IPS-18c (cell line): ENCODE measurements at regions not wholly inside any gene's neighbourhood (a gene's known extent, or its start where the extent isn't known, plus 50 kb on each side); places are given as distances from the start of the nearest gene placed in this dataset.

ENCODE experiments used
- H3K4me3 ChIP-seq: 2 replicates; pipeline ENCODE4 v1.7.0; 2013; ENCODE audit warnings: low read depth, mild to moderate bottlenecking, low read length, moderate library complexity; ENCODE audit not compliant: insufficient read depth
- H3K9me3 ChIP-seq: one replicate; pipeline ENCODE4 v1.6.1; 2013; ENCODE audit warnings: mild to moderate bottlenecking, low read length, moderate library complexity; ENCODE audit not compliant: control insufficient read depth, insufficient read depth

DNA sequence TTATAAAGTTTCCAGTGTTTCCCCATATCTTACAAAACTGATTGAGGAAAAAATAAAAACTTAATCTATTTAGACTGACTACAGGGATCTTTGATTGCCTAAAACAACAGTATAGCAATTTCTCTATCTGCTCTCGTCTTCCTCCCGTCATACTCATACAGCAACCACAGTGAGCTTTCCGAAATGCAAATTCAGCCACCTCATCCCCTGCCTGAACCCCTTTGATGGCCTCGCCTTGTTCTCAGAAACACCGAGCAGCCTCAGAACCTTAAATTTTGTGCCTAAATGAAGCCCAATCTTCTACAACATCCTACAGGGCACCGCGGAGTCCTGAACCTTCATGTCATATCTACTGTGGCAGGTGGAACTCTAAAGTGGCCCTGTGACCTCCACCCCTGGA, 223.7 kb upstream of the TMEM132C start:
- H3K4me3 ChIP-seq = no peak overlapping the region
- no peaks in the 10 kb centered on the region for H3K9me3 ChIP-seq

DNA sequence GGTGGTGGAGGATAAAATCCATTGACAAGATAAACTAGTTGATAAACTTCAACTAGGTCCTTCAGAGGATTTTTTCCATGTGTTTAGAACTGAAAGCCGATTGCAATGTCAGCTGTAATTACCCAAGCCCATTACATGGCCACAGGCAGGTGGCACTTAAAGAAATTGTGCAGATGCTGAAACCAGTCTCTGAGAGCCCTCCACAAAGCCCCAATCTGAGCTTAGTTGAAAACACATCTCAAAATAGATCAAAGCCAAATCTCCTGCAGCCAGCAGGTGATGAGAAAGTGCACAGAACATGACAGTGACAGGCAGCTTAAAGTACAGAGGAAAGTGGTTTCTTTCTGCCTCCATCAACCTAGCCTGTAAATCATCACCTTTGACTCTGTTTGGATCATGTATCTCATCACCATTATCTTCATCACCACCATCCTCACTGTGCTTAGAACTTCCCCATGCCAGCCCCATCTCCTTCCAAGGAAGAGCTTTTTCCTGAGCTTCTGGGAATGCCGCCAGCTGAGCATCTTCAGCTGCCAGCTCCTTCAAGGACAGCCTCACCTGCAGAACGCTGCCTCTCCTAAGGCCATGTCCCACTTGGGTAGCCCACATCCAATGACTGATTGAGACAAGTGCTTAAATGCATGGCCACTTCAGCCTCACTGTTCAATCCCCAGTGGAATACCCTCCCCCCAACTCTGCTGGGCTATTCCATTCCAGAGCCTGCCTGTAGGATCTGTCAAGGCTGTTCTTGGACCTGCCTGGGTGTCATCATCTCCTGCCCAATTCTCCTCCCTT, 219.5 kb upstream of the TMEM132C start:
- Histone ChIP-seq H3K4me3 (no peak overlapping the region), H3K9me3 (no peaks in the 10 kb centered on the region)

DNA sequence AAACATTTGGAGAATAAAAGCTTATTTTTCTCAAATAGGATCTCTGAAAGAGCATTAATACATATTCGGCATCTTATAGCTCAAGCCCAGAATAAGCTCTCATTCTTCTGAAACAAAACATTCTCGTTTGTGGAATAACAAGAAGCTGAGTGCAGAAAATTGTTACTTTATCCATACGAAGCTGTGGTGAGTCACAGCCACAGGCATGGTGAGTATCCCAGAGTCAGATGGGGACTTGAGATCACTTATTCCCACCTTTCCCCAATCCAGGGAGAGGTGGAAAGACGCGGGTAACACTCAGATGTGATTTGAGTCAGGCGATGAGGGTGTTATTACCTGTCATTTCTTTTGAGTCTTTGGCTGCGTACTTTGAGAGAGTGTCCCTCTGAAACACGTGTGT, 214.6 kb upstream of the TMEM132C start:
- Histone ChIP-seq H3K4me3 (no peak overlapping the region), H3K9me3 (no peaks in the 10 kb centered on the region)

DNA sequence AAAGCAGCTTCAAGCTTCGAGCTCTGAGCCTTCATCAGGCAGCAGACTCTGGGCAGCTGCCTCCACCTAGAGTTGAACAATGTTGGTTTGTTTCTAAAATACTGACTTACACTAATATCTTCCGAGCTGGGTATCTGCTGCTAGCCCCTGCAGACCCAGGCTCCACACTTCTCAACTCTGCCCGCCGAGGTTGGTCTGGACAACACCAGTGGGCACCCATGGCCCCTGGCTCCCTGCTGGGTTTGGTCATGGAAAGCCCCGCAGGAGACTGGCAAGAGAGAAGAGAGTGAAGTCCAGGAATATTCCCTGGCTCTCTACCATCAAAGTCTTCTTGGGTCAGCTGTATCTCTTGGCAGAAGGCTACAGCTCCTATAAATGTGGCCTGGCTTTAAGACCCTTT, 214.2 kb upstream of the TMEM132C start:
- H3K9me3 ChIP-seq = no peaks in the 10 kb centered on the region
- H3K4me3 ChIP-seq = no peak overlapping the region

DNA sequence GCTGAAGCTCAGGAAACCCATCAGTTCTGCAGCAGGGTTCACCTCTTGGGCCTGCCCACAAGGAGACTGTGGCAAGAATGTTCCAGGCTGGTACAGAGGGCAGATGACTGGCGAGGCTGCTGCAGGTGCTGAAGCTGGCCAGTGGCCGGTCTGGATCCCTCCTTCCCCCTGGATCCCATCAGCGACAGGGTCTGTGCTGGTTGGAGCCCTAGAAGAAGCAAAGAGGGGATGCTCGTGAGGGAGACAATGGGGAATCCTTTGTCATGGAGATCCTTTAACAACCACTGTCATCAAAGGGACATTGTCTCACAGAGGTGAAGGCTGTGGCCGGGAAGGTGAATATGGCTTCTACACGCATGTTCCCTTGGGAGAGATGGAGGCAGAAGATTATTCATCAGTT, 211.4 kb upstream of the TMEM132C start:
- H3K9me3 ChIP-seq = no peaks in the 10 kb centered on the region
- no peak overlapping the region for H3K4me3 ChIP-seq

DNA sequence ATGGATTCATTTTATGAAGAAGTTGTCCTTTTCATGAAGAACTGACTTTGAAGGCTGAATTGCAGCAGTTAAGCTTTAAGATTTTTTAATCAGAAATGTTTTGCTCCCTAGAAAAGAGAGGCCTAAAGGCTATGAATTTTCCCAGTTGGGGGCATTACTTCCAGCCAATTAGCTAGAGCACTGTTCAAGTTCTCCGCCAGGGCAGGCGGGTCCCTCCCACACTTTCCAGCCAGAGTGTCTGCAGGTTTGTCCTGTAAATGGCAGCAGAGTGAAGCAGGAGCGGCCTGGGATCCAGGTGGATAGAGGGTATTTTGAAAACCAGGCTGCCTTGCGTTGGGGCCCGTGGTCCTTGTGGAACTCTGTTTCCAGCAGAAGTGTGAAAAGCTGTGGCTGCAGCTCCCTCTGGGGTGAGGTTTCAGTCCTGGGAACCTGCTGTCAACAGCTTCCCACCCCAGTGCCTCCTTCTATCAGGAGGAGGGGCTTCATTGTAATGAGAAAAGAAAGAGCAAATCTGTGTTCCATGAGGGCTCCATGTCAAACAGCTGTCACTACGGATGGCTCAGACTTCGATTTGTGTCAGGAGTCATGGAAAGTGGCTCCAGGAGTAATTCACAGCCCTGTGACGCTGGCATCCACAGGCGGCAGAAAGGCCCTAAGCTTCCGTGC, 210.7 kb upstream of the TMEM132C start:
- H3K9me3 ChIP-seq = no peaks in the 10 kb centered on the region

DNA sequence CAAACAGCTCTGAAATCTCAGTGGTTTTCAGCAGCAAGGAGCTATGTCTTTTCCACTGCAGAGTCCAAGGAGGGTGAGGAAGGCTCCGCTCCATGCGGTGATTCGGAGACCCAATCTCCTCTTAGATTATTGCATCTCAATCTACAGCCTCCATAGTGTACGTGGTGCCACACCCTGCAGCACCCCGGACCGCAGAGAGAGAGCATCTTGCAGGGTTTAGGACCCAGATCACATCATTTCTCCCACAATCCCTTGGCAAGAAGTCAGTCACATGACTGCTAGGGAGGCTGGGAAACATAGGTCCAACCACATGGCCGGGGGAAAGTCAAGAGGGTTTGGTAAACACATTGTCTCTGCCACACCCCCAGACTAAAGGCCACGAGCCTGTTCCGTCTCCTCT, 209.4 kb upstream of the TMEM132C start:
- H3K9me3 ChIP-seq = no peaks in the 10 kb centered on the region
- no peak overlapping the region for H3K4me3 ChIP-seq

More for the DNA sequence above, 210.7 kb upstream of the TMEM132C start:
- no peak overlapping the region for H3K4me3 ChIP-seq

DNA sequence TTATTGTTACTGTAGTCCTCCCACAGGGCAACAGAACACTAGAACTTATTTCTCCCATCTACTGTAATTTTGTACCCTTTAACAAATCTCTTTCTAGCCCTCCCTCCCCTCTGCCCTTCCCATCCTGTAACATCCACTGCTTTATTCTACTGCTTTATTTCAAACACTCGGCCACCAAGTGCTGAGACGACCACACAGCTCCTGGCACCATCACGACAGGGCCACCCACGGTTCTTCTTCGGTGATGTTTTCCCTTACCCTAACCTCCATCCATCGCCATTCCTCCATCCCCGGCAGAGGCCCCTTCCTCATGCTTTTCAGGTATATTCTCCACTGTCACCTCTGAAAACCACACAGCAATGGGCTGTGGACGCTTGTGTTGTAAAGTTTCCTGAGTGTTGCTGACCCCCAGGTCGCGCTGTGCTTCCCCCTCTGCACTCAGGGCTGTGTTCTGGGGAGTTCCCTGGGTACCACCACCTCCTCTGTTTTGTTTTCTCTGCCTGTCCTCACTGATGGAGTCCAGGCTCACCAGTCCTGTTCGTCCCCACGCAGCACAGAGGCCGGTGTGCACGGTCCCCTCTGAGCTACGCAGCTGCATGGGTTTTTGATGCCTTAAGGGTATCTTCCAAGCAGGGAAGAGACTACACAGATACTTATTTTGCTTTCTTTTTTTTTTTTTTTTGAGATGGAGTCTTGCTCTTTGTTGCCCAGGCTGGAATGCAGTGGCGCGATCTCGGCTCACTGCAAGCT, 207.2 kb upstream of the TMEM132C start:
- Histone ChIP-seq H3K9me3 (no peaks in the 10 kb centered on the region), H3K4me3 (no peak overlapping the region)

DNA sequence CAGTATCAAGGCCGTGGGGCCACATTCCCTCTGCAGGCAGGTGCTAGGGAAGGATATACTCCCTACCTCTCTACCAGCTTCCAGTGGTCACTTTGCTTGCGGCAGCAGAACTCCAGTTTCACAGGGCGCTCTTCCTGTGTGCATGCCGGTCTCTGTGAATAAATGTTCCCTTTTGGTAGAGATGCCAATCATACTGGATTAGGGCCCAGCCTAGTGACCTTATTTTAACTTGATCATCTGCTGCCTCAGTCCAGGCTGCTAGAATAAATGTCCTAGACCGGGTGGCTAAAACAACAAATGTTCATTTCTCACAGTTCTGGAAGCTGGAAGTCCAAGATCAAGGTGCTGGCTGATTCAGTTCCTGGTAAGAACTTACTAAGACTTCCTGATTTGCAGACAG, 198.8 kb upstream of the TMEM132C start:
- no peak overlapping the region for H3K4me3 ChIP-seq
- H3K9me3 ChIP-seq = no peaks in the 10 kb centered on the region

DNA sequence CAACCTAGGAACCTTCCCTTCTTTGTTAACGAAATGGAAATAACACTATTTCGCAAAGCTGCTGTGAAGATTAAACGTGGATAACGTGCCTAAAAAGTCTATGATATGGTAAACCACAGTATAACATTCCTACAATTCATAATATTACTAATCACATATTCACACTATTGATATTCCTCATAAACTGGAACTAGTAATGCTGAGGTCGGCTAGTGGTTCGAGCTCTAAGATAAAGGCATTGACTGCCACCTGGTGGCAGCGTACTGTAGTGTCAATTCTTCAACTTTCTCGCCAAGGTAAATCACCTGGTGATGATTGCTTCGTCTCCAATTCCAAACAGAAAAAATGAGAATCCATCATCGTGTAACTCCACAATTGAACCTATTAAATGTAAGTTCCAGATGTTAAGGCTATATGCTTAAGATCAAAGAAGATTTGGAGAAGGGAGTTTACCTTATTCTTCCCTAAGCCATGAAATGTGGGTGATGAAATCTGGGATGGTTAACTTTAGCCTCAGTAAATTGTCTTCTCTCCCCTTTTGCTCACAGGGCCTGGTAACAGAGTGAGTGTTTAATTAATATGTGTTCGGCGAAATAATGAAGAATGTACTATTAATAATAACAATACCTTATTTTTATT, 197.5 kb upstream of the TMEM132C start:
- Histone ChIP-seq H3K4me3 (no peak overlapping the region), H3K9me3 (no peaks in the 10 kb centered on the region)

DNA sequence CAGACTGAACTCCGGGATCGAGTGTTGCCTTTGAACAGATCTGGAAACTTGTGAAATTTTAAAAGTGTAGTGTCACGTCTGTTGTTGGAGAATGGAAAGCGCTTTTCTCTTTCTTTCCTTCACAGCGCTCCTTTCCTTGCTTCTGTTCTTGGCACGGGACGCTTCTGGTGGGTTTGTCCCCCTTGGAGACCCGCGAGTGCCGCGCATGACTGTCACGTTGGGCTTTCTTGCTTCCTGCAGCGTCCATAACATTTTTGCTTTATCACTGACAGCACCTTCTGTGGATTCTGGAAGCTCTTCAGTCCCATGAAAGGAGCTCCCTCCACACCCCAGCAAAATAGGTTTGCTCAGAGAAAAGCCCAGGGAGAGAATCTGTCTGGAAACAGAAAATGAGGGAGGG, 193.0 kb upstream of the TMEM132C start:
- H3K9me3 ChIP-seq = peaks cover 5% of the 10 kb centered on the region
- H3K4me3 ChIP-seq = no peak overlapping the region

DNA sequence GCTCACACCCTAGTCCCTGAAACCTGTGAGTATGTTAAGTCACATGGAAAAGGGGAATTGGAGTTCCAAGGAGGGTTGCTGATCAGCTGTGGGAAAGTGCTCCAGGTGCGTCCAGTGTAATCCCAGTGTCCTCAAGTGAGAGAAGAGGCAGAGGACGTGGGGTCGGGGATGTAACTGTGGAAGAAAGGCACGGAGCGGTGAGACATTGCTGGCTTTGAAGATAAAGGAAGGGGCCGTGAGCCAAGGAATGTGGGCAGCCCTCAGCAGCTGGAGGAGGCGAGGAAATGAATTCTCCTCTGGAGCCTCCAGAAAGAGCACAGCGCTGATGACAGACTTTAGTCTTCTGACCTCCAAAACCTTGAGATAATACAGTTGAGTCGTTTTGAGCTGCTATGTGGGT, 191.6 kb upstream of the TMEM132C start:
- Histone ChIP-seq H3K4me3 (no peak overlapping the region), H3K9me3 (peaks cover 5% of the 10 kb centered on the region)

DNA sequence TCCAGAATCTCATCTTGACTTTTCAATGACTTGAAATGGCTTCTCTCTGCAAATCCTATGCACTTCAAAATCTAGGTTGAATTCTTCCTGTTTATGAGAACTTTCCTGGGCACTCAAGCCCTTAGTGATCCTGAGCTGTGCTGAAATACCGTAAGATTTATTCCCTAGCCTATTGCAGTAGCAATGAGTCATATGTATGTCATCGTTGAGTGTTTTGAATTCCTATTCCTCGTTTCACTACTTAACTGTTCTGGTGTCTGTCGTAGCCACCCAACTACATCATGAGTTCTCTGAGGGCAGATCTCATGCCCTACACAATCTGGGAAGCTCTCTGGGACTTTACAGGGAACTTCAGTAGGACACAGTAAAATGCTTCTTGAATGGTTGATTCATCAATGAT, 190.8 kb upstream of the TMEM132C start:
- no peak overlapping the region for H3K4me3 ChIP-seq
- H3K9me3 ChIP-seq = peaks cover 5% of the 10 kb centered on the region

DNA sequence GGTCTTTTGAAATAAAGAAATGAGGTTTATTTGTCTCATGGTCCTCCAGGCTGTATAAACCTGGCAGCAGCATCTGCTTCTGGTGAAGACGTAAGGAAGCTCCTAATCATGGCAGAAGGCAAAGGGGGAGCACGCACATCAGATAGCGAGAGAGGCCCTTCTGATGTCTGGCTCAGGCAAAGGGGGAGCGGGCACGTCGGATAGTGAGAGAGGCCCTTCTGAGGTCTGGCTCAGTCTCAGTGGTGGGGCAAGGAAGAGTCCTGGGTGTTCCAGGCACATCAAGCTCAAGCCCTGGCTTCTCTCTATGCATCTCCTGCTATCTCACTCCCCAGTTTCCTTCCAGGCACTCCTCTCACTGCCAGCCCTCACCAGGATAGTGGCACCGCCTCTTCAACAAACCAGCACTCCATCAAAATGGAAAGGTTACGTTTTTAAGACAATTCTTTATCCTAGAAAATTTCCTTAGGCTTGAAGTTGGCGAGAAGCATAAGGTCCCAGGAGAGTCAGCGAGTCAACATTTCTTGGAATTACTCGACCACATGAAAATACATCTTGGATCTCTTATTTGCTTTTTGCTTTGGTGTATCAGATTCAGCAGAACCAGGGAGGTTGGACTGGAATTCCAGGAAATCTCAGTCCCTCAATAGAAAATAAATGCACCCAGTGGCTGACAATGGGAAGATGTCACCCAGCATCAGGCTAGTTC, 189.6 kb upstream of the TMEM132C start:
- H3K9me3 ChIP-seq = peaks cover 5% of the 10 kb centered on the region
- H3K4me3 ChIP-seq = no peak overlapping the region

DNA sequence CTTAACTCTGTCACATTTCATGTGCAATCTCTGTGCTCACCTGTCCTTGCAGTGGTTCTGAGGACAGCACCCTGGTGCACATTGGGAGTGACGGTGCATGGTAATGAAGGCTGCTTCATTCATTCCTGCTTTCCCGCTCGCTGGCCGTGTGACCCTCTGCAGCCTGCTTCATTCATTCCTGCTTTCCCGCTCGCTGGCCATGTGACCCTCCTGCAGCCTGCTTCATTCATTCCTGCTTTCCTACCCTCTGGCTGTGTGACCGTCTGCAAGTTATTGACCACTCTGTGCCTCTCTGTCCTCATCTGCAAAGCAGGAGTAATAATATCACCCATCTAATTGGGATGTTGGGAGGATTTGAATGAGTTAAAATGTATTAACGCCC, 189.1 kb upstream of the TMEM132C start:
- H3K4me3 ChIP-seq = no peak overlapping the region
- H3K9me3 ChIP-seq = peaks cover 5% of the 10 kb centered on the region

DNA sequence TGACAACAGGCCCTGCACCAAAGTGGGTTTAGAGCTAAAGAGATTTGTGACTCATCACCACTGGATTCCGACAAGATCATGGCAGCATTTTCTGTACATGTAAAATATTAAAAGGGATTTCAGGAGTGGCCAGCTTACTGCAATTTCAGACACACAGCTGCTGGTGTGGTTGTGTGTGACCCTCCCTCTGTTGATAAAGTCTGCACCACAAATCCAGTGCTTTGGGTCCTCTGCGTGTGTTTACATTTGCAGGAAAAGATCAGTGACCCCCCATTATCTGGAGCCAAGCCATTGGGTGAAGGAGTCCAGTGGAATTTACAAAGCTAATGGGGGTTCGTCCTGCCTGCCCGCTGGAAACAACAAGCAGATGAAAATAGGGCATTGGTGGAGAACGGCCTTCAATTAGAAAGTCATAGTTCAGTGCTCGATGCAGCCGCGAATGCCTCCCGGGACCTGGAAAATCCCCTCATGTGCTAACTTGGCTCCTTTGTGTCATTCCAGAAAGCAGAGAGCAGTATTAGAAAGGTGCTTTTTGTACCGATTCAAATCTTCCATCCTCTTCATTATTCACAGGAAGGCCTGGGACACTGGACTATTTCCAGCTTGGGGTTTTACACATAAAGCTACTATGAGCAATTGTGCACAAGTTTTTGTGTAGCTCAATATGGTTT, 188.5 kb upstream of the TMEM132C start:
- peaks cover 5% of the 10 kb centered on the region for H3K9me3 ChIP-seq

DNA sequence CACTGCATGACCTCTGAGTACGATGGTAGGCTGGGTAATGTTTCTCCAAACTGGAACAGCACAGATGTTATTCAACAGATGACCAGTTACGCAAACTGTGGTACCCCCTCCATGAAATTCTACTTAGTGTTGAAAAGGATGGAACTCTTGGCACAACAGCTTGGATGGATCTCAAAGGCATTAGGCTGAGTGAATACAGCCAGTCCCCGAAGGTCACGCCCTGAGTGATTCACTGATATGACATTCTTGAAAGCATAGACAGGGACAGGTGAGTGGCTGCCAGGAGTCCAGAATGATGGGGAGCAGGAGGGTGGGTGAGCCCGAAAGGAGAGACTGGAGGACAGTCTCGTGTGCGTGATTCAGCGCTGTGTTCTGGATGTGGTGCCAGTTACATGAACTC, 187.5 kb upstream of the TMEM132C start:
- H3K4me3 ChIP-seq = no peak overlapping the region
- peaks cover 5% of the 10 kb centered on the region for H3K9me3 ChIP-seq

More for the DNA sequence above, 188.5 kb upstream of the TMEM132C start:
- no peak overlapping the region for H3K4me3 ChIP-seq
